ENCODE measurements at regions not wholly inside any gene's neighbourhood (a gene's known extent, or its start where the extent isn't known, plus 50 kb on each side); places are given as distances from the start of the nearest gene placed in this dataset.

DNA sequence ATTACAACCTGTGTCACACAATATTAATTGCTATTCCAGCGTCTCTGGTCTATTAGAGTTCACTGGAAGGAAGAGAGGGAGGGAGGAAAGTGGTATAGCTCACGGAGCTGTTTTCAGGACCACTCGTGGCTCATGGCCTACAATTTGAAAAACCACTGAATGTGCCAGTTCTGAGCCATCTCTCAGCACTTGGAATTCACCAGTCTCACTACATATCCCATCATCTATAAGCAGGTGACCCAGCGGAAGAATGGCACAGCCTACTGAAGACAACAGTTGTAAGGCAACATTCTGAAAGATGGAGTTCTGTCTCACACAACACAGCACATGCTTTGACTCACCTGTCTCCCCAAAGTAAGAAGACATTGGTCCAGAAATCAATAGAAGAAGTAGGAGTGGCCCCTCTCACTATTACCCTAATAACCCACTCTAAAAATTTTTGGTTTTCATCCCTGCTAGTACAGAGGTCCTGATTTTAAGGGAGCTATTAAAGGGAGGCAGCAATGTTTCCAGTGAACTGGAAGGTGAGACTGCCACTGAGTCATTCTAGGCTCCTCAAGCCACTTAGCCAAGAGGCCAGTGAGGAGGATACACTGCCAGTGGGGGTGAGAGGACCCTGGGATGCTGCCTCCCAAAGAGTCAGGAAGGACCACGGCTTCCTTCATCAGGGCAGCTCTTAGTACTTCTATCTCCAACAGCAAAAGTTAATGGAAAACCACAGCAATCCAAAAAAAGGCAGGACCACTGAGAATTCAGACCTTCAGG is 50.0 kb upstream of the DOCK9 start:
- in situ Hi-C loops (cut with MboI; ENCODE audit: low sequenced_read_pairs in 4 of 4) (no loop called here), intact Hi-C loops (cut with DNase I; ENCODE audit: low total_unique reads) (no loop called here)
- Histone ChIP-seq H3K27me3 (no peaks in the 10 kb centered on the region), H3K4me1 (peaks cover 0 to 7% of the 10 kb centered on the region in 2 donors), H3K9me3 (no peaks in the 10 kb centered on the region), H3K4me3 (no peak overlapping the region), H3K36me3 (no peaks in the 10 kb centered on the region), H3K27ac (no peak overlapping the region)
- TF ChIP-seq, protein P1, sequence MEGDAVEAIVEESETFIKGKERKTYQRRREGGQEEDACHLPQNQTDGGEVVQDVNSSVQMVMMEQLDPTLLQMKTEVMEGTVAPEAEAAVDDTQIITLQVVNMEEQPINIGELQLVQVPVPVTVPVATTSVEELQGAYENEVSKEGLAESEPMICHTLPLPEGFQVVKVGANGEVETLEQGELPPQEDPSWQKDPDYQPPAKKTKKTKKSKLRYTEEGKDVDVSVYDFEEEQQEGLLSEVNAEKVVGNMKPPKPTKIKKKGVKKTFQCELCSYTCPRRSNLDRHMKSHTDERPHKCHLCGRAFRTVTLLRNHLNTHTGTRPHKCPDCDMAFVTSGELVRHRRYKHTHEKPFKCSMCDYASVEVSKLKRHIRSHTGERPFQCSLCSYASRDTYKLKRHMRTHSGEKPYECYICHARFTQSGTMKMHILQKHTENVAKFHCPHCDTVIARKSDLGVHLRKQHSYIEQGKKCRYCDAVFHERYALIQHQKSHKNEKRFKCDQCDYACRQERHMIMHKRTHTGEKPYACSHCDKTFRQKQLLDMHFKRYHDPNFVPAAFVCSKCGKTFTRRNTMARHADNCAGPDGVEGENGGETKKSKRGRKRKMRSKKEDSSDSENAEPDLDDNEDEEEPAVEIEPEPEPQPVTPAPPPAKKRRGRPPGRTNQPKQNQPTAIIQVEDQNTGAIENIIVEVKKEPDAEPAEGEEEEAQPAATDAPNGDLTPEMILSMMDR (IDR thresholded peaks at IDR 0.05 in 4 of 5, conservative IDR thresholded peaks at IDR 0.05 in 1 of 5), result no peak
- no peak for TF ChIP-seq POLR2A (IDR thresholded peaks at IDR 0.05)
- ATAC-seq (no peak), DNase-seq (no peak)

DNA sequence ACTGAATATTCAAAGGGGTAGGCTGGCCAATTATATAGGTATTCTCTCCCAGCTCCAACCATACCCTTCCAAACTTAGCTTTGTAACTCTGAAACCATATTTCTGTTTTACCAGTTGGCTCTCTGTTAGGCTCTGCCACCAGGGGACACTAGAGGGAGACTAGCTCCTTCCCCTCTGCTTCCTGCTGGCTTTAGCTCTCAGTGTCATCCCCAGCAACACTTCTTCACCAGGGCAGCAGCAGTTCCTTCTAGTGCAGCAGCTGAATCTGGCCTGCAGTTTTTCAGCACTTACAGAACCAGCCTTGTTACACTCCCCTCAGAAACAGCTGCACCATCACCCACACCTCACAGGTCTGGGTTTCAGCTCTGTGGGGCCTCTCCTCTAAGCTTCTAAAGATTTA is 51.0 kb upstream of the DOCK9 start:
- TF ChIP-seq, protein P1 (IDR thresholded peaks at IDR 0.05 in 4 of 5, conservative IDR thresholded peaks at IDR 0.05 in 1 of 5), result no peak
- intact Hi-C loops (cut with DNase I; ENCODE audit: low total_unique reads) (no loop called here), in situ Hi-C loops (cut with MboI; ENCODE audit: low sequenced_read_pairs in 4 of 4) (no loop called here)
- Histone ChIP-seq H3K4me3 (no peak overlapping the region), H3K27me3 (no peaks in the 10 kb centered on the region), H3K9me3 (no peaks in the 10 kb centered on the region), H3K36me3 (no peaks in the 10 kb centered on the region), H3K4me1 (peaks cover 0 to 6% of the 10 kb centered on the region in 2 donors), H3K27ac (no peak overlapping the region)
- ATAC-seq (no peak), DNase-seq (no peak)

DNA sequence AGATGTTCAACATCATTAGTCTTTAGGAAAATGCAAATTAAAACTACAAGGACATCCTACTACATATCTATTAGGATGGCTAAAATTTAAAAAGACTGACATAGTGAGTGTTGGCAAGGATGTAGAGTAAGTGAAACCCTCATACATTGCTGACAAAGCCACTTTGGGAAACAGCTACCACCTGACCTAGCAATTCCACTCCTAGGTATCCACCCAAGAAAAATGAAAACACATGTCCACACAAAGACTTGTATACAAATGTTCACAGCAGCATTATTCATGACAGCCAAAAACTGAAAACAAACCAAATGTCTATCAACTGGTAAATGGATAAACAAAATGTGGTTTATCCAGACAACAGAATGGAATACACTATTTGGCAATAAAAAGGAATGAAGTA is 51.7 kb upstream of the DOCK9 start:
- Histone ChIP-seq H3K36me3 (no peaks in the 10 kb centered on the region), H3K27me3 (no peaks in the 10 kb centered on the region), H3K27ac (no peak overlapping the region), H3K4me3 (no peak overlapping the region), H3K9me3 (no peaks in the 10 kb centered on the region), H3K4me1 (peaks cover 0 to 6% of the 10 kb centered on the region in 2 donors)
- intact Hi-C loops (cut with DNase I; ENCODE audit: low total_unique reads) (no loop called here), in situ Hi-C loops (cut with MboI; ENCODE audit: low sequenced_read_pairs in 4 of 4) (no loop called here)
- ATAC-seq (no peak), DNase-seq (no peak)
- TF ChIP-seq, protein P1 (IDR thresholded peaks at IDR 0.05 in 4 of 5, conservative IDR thresholded peaks at IDR 0.05 in 1 of 5), result no peak
- no peak for TF ChIP-seq POLR2A (IDR thresholded peaks at IDR 0.05)

DNA sequence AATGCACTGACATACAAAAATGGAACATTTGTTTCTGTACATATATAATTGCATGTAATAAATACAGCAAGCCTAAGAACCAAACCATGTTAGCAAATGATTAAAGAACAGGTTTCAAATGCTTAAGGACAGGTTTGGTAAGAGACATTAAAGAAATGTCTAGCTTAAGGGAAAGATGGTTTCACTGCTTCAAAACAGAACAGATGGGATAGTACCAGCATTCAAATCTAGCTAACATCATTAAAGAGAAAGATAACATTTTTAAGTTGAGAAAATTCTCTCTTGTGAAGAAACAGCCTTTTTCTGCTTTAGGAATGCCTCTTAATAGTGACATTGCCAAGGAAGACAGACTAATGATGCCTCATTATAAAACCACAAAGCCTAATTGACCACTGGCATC is 52.5 kb upstream of the DOCK9 start:
- Histone ChIP-seq H3K27ac (no peak overlapping the region), H3K4me3 (no peak overlapping the region), H3K4me1 (peaks cover 0 to 6% of the 10 kb centered on the region in 2 donors), H3K27me3 (no peaks in the 10 kb centered on the region), H3K36me3 (no peaks in the 10 kb centered on the region), H3K9me3 (no peaks in the 10 kb centered on the region)
- no peak for DNase-seq
- no peak for ATAC-seq
- in situ Hi-C loops (cut with MboI; ENCODE audit: low sequenced_read_pairs in 4 of 4) (loop anchor here in 3 of 4 donors (10.0 kb wide), 2 partner anchors 136 to 196 kb away; no protein-coding TSS in a partner anchor), intact Hi-C loops (cut with DNase I; ENCODE audit: low total_unique reads) (loop anchor here (5.0 kb wide), 1 partner anchor 123 kb away; no protein-coding TSS in a partner anchor)
- TF ChIP-seq, protein P1 (IDR thresholded peaks at IDR 0.05 in 4 of 5, conservative IDR thresholded peaks at IDR 0.05 in 1 of 5), result no peak
- TF ChIP-seq POLR2A (IDR thresholded peaks at IDR 0.05), result no peak

All from gastrocnemius medialis (tissue), 4 donors.